SK-N-SH (cell line): ENCODE measurements at regions not wholly inside any gene's neighbourhood (a gene's known extent, or its start where the extent isn't known, plus 50 kb on each side); places are given as distances from the start of the nearest gene placed in this dataset.
"Not testable (repeated sequence)": the region's sequence is repeated elsewhere in the genome, so short reads cannot be mapped to it uniquely, and the experiment has no call there.

Experiments used
- CTCF ChIA-PET: fragments of 300-600, 350-600 bp; formaldehyde crosslinking; extraction: SDS; loops from one replicate; lab custom pipeline; 2021; lab: Yijun Ruan, JAX
- POLR2A ChIA-PET: fragments of 350-600 bp; sonication (Branson Sonifier 250); formaldehyde crosslinking; extraction: SDS; loops from one replicate; lab custom pipeline; 2020; ENCODE audit warnings: antibody characterized with exemption, inconsistent platforms; lab: Yijun Ruan, JAX
- DNase-seq: peaks from one replicate; pipeline ENCODE4 v3.0.0; 2012
- H2AFZ ChIP-seq: fragments of 200-600 bp; sonication (generic); 2 replicates; pipeline ENCODE4 v1.8.1; 2016; ENCODE audit warnings: antibody characterized with exemption, mild to moderate bottlenecking, low read depth
- H3F3A ChIP-seq: fragments of 200-600 bp; sonication (generic); replicated peaks from 2 replicates; pipeline ENCODE3; 2016; ENCODE audit warnings: antibody characterized with exemption, mild to moderate bottlenecking; ENCODE audit not compliant: insufficient read depth
- H3K27ac ChIP-seq, 2 experiments: fragments of 200-500 bp in 1 of 2; fragments of 200-600 bp in 1 of 2; sonication (Bioruptor generic) in 1 of 2; sonication (generic), shearing (Covaris generic) in 1 of 2; 2 replicates each; pipeline versions ENCODE4 v1.5.1 to v1.6.1; 2014 to 2016; ENCODE audit warnings: low read depth in 2 of 2, inconsistent platforms in 1 of 2, low read length in 1 of 2, mild to moderate bottlenecking in 1 of 2, mixed read lengths in 1 of 2
- H3K27me3 ChIP-seq: fragments of 200-600 bp; sonication (generic), shearing (Covaris generic); 2 replicates; pipeline ENCODE4 v1.6.1; 2016; ENCODE audit warnings: mixed run types; ENCODE audit not compliant: insufficient read depth
- H3K36me3 ChIP-seq, 2 experiments: fragments of 200-500 bp in 1 of 2; fragments of 200-600 bp in 1 of 2; sonication (Bioruptor generic) in 1 of 2; sonication (generic) in 1 of 2; replicated peaks in 1 of 2; 2 replicates each; pipeline versions ENCODE3 to v1.5.1; 2014 to 2016; ENCODE audit warnings: low read length in 1 of 2, mild to moderate bottlenecking in 1 of 2; ENCODE audit not compliant: insufficient read depth in 2 of 2, control insufficient read depth in 1 of 2
- H3K4me1 ChIP-seq, 2 experiments: fragments of 200-500 bp in 1 of 2; fragments of 200-600 bp in 1 of 2; sonication (Bioruptor generic) in 1 of 2; sonication (generic), shearing (Covaris generic) in 1 of 2; 2 replicates each; pipeline versions ENCODE4 v1.5.1 to v1.6.1; 2014 to 2016; ENCODE audit warnings: low read depth in 1 of 2, low read length in 1 of 2, mixed run types in 1 of 2; ENCODE audit not compliant: insufficient read depth in 2 of 2, control insufficient read depth in 1 of 2
- H3K4me2 ChIP-seq: fragments of 200-600 bp; sonication (generic), shearing (Covaris generic); 2 replicates; pipeline ENCODE4 v1.6.1; 2017; ENCODE audit warnings: mixed run types
- H3K4me3 ChIP-seq, 2 experiments: fragments of 200-500 bp in 1 of 2; fragments of 200-600 bp in 1 of 2; sonication (Bioruptor generic) in 1 of 2; sonication (generic), shearing (Covaris generic) in 1 of 2; 2 replicates each; pipeline versions ENCODE4 v1.5.1 to v1.8.1; 2014 to 2016; ENCODE audit warnings: low read depth in 2 of 2, inconsistent platforms in 1 of 2, low read length in 1 of 2, mild to moderate bottlenecking in 1 of 2, mixed read lengths in 1 of 2, moderate library complexity in 1 of 2
- H3K79me2 ChIP-seq: fragments of 200-600 bp; sonication (generic); 2 replicates; pipeline ENCODE4 v1.8.1; 2017; ENCODE audit warnings: mild to moderate bottlenecking; ENCODE audit not compliant: insufficient read depth
- H3K9ac ChIP-seq: fragments of 200-600 bp; sonication (generic); 2 replicates; pipeline ENCODE4 v1.6.1; 2017; ENCODE audit warnings: mixed run types
- H3K9me2 ChIP-seq: fragments of 200-600 bp; sonication (generic); 2 replicates; pipeline ENCODE4 v1.6.1; 2017; ENCODE audit warnings: mixed run types
- H3K9me3 ChIP-seq: fragments of 200-600 bp; sonication (generic); 2 replicates; pipeline ENCODE4 v1.6.1; 2017; ENCODE audit warnings: mixed run types, mild to moderate bottlenecking, moderate library complexity
- H4K20me1 ChIP-seq: fragments of 200-600 bp; sonication (generic); 2 replicates; pipeline ENCODE4 v1.6.1; 2017; ENCODE audit warnings: mild to moderate bottlenecking, mixed run types; ENCODE audit not compliant: insufficient read depth
- CHD2 ChIP-seq: fragments of 150-350 bp; IDR thresholded peaks from 2 replicates; pipeline ENCODE4 v1.6.1; 2018; ENCODE audit warnings: low read length; ENCODE audit not compliant: partially characterized antibody
- GATA2 ChIP-seq: sonication (generic); formaldehyde crosslinking; IDR thresholded peaks from 2 replicates; pipeline ENCODE4 v1.5.0; 2020; ENCODE audit warnings: mild to moderate bottlenecking, missing genetic modification reagents
- MAX ChIP-seq: IDR thresholded peaks from 2 replicates; pipeline ENCODE4 v1.4.0; 2012; ENCODE audit warnings: low read depth
- MXI1 ChIP-seq: IDR thresholded peaks from 2 replicates; pipeline ENCODE4 v1.6.1; 2012; ENCODE audit warnings: mild to moderate bottlenecking, low read depth, low read length, improper control_type of control experiment
- NFIC ChIP-seq: IDR thresholded peaks from 2 replicates; pipeline ENCODE4 v1.4.0; 2012; ENCODE audit warnings: borderline replicate concordance
- SMC3 ChIP-seq: IDR thresholded peaks from 2 replicates; pipeline ENCODE4 v1.6.1; 2012; ENCODE audit warnings: low read depth, low read length, improper control_type of control experiment
- USF1 ChIP-seq: IDR thresholded peaks from 2 replicates; pipeline ENCODE4 v1.4.0; 2012; ENCODE audit warnings: low read depth, borderline replicate concordance
- WGBS: methylation state at CpG from one replicate; pipeline ENCODE4 v1.1.6; 2017; ENCODE audit warnings: low lambda C conversion rate; 5-methylcytosine and 5-hydroxymethylcytosine counted together

GRCh38 chr15:58377193-58377592 is 54.6 kb upstream of the LIPC start:
- Histone ChIP-seq H3K27ac (no peak overlapping the region), H3K9me3 (no peaks in the 10 kb centered on the region; the same call in 1 of the 2 replicates), H3K4me1 (no peaks in the 10 kb centered on the region), H3F3A (no peaks in the 10 kb centered on the region), H3K79me2 (no peaks in the 10 kb centered on the region), H3K9ac (no peak overlapping the region), H3K4me2 (no peak overlapping the region), H3K9me2 (no peaks in the 10 kb centered on the region), H4K20me1 (no peaks in the 10 kb centered on the region), H3K4me3 (no peak overlapping the region), H3K27me3 (no peaks in the 10 kb centered on the region), H2AFZ (no peak overlapping the region), H3K36me3 (no peaks in the 10 kb centered on the region)
- CTCF ChIA-PET, result interaction anchor here (1.6 kb wide), 1 partner anchor 18 kb away, joined by 3 read pairs; no protein-coding TSS in a partner anchor
- POLR2A ChIA-PET, result no interaction called here
- no peak for DNase-seq
- no peak for TF ChIP-seq CHD2
- no peak for TF ChIP-seq SMC3
- TF ChIP-seq GATA2, result no peak
- no peak for TF ChIP-seq MXI1
- WGBS, result 31% methylated on average over 2 of the region's 2 CpGs

GRCh38 chr15:58378241-58379085 is 53.3 kb upstream of the LIPC start:
- ChIA-PET POLR2A (no interaction called here), CTCF (interaction anchor here (0.6 to 1.6 kb wide), 2 partner anchors 19 to 101 kb away, joined by 3 read pairs; no protein-coding TSS in a partner anchor)
- no peaks in the 10 kb centered on the region for H3K4me1 ChIP-seq
- no peaks in the 10 kb centered on the region for H3F3A ChIP-seq
- H3K79me2 ChIP-seq, result no peaks in the 10 kb centered on the region
- no peaks in the 10 kb centered on the region for H3K9me2 ChIP-seq
- no peak for TF ChIP-seq NFIC
- TF ChIP-seq MXI1, result no peak
- no peak for TF ChIP-seq MAX
- no peak for TF ChIP-seq USF1
- no peak overlapping the region for H3K4me2 ChIP-seq
- H3K27ac ChIP-seq, result no peak overlapping the region
- no peaks in the 10 kb centered on the region for H3K36me3 ChIP-seq
- no peaks in the 10 kb centered on the region for H4K20me1 ChIP-seq
- no peak for DNase-seq
- H2AFZ ChIP-seq, result no peak overlapping the region
- no peak overlapping the region for H3K9ac ChIP-seq
- H3K4me3 ChIP-seq, result no peak overlapping the region
- no peaks in the 10 kb centered on the region; the same call in 1 of the 2 replicates for H3K9me3 ChIP-seq
- H3K27me3 ChIP-seq, result no peaks in the 10 kb centered on the region
- WGBS, result 54% methylated on average over 6 of the region's 6 CpGs

- H3K36me3 ChIP-seq, H3K79me2 ChIP-seq, H4K20me1 ChIP-seq, H3K4me1 ChIP-seq, CTCF ChIA-PET, POLR2A ChIA-PET, H3F3A ChIP-seq, H2AFZ ChIP-seq, H3K4me3 ChIP-seq, H3K27me3 ChIP-seq, H3K4me2 ChIP-seq, H3K9ac ChIP-seq, DNase-seq, H3K27ac ChIP-seq, H3K9me2 ChIP-seq, H3K9me3 ChIP-seq: not testable (repeated sequence)
Observed at GRCh38 chr15:58379454-58379853, 52.3 kb upstream of the LIPC start.
